Tibial nerve (tissue), 4 donors: ENCODE measurements at regions not wholly inside any gene's neighbourhood (a gene's known extent, or its start where the extent isn't known, plus 50 kb on each side); places are given as distances from the start of the nearest gene placed in this dataset.

Experiments
- CTCF ChIP-seq, 5 experiments: fragments of 200-600 bp in 3 of 5; fragments of 450-650 bp in 2 of 5; sonication (generic) in 3 of 5; IDR thresholded peaks; one replicate each; pipeline ENCODE4 v1.5.1; 2016 to 2019; ENCODE audit warnings: antibody characterized with exemption in 5 of 5, mild to moderate bottlenecking in 3 of 5, moderate library complexity in 2 of 5
- EP300 ChIP-seq, 2 donors: sonication (generic); formaldehyde crosslinking; IDR thresholded peaks; one replicate each; pipeline ENCODE4 v1.6.1; 2017; ENCODE audit warnings: antibody characterized with exemption in 2 of 2, mild to moderate bottlenecking in 1 of 2
- POLR2A ChIP-seq, 2 donors: fragments of 450-650 bp; IDR thresholded peaks; one replicate each; pipeline ENCODE4 v1.6.1; 2017; ENCODE audit warnings: antibody characterized with exemption in 2 of 2, mild to moderate bottlenecking in 2 of 2, moderate library complexity in 2 of 2

- TF ChIP-seq CTCF (IDR thresholded peaks at IDR 0.05) (no peak), EP300 (IDR thresholded peaks at IDR 0.05) (no peak), POLR2A (IDR thresholded peaks at IDR 0.05) (no peak)
Measured at GRCh38 chr10:52875336-52875735, 102.8 kb upstream of the MBL2 start.
